Effector memory CD4-positive, alpha-beta T cell (primary cell): ENCODE measurements at regions not wholly inside any gene's neighbourhood (a gene's known extent, or its start where the extent isn't known, plus 50 kb on each side); places are given as distances from the start of the nearest gene placed in this dataset.

ENCODE experiments used
- DNase-seq, 3 donors: peaks; one replicate each; pipeline ENCODE4 v3.0.0-alpha.2; 2020
- H3K27ac ChIP-seq: 2 replicates; pipeline ENCODE4 v1.7.0; 2013; ENCODE audit warnings: mild to moderate bottlenecking, low read length, moderate library complexity; ENCODE audit not compliant: insufficient read depth, poor library complexity, severe bottlenecking
- H3K27me3 ChIP-seq: replicated peaks from 2 replicates; pipeline ENCODE4 v1.7.0; 2013; ENCODE audit warnings: mild to moderate bottlenecking, low read length; ENCODE audit not compliant: insufficient read depth, control insufficient read depth, poor library complexity, severe bottlenecking
- H3K36me3 ChIP-seq: 2 replicates; pipeline ENCODE4 v1.7.0; 2013; ENCODE audit warnings: mild to moderate bottlenecking, low read length, moderate library complexity; ENCODE audit not compliant: control insufficient read depth, insufficient read depth
- H3K4me1 ChIP-seq: 2 replicates; pipeline ENCODE4 v1.7.0; 2013; ENCODE audit warnings: low read length, mild to moderate bottlenecking; ENCODE audit not compliant: control insufficient read depth, insufficient read depth, poor library complexity, severe bottlenecking
- H3K4me3 ChIP-seq: 2 replicates; pipeline ENCODE4 v1.7.0; 2013; ENCODE audit warnings: low read length, low read depth, mild to moderate bottlenecking; ENCODE audit not compliant: insufficient read depth, poor library complexity, severe bottlenecking
- H3K9me3 ChIP-seq: 2 replicates; pipeline ENCODE4 v1.7.0; 2013; ENCODE audit warnings: mild to moderate bottlenecking, low read length, moderate library complexity; ENCODE audit not compliant: control insufficient read depth

DNA sequence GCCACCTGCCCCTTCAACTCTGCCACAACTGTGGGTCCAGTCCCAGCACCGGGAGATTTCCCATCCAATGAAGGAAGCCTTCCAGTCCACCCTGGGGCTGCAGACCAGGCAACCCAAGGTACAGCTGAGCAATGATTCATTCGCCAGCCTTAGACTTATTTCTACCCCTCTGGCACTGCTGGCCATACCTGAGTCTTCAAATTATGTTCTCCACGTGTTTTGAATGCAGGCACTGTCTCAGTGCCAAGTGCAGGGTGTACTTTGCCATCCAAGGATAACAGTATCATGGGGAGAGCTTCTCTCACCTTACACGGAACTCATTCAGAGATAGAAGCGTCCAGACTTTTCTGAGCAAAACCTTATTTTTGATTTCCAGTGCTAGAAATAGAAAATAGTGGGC is 175.6 kb downstream of the ZFP64 start:
- no peaks in the 10 kb centered on the region for H3K27me3 ChIP-seq
- no peak overlapping the region for H3K4me3 ChIP-seq
- no peaks in the 10 kb centered on the region for H3K9me3 ChIP-seq
- H3K27ac ChIP-seq: no peak overlapping the region
- DNase-seq: no peak
- no peaks in the 10 kb centered on the region for H3K4me1 ChIP-seq
- H3K36me3 ChIP-seq: no peaks in the 10 kb centered on the region

DNA sequence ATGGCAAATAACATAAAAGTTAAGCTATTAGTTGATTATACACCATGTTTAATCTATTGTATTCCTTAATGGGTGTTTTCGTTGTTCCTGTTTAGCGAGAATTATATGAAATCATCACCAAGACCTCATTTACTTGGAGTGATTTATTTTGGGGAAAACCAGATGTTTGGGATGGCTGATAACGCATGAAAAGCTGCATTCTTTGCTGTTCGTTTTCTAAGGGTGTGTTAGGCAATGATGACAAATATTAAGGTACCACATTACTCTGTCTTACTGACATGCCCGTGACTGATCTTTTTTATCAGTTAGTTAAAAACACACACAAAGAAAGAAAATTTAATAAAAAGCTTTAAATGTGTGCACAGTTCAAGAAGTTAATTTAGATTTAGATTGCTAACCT is 176.4 kb downstream of the ZFP64 start:
- Histone ChIP-seq H3K36me3 (no peaks in the 10 kb centered on the region), H3K27ac (no peak overlapping the region), H3K4me3 (no peak overlapping the region), H3K9me3 (no peaks in the 10 kb centered on the region), H3K27me3 (no peaks in the 10 kb centered on the region), H3K4me1 (no peaks in the 10 kb centered on the region)
- no peak for DNase-seq

DNA sequence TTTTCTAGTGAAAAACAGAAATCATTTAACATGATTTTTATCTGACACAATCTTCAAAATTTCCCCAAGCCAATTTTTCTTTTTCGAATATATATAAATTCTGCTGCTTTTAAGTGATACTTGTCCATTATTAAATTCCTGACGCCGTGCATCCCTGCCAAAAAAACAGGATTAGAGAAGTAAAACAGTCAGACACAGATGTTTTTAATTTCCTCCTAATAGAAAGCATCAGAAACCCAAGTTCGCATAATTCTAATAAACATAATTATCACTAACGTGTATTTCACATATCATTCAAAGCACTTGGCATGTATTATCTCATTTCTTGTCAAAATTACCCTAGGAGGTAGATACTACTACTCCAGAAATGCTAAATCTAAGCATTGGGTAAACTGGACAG is 179.5 kb downstream of the ZFP64 start:
- no peaks in the 10 kb centered on the region for H3K4me1 ChIP-seq
- H3K27me3 ChIP-seq: no peaks in the 10 kb centered on the region

DNA sequence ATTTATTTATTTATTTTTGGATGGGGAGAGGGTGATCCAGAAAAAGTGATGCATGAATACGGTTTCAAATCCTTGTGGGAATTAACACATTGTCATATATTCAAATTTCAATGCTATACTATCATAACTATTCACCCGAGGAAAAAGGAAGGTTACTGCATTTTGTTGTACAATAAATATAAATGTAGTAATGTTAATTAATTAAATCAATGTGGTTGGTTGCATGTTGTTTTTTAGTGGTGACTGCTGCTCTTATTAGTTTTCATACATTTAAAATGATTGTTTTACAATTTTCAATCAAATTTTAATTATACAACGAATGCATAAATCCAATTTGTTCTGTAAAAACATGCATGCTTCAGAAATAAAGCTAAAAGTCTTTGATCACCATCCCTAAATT is 180.5 kb downstream of the ZFP64 start:
- Histone ChIP-seq H3K27me3 (no peaks in the 10 kb centered on the region), H3K4me1 (no peaks in the 10 kb centered on the region), H3K9me3 (no peaks in the 10 kb centered on the region), H3K27ac (no peak overlapping the region), H3K4me3 (no peak overlapping the region), H3K36me3 (no peaks in the 10 kb centered on the region)
- no peak for DNase-seq

More for the DNA sequence above, 179.5 kb downstream of the ZFP64 start:
- no peaks in the 10 kb centered on the region for H3K9me3 ChIP-seq
- H3K36me3 ChIP-seq: no peaks in the 10 kb centered on the region
- H3K27ac ChIP-seq: no peak overlapping the region
- DNase-seq: no peak
- H3K4me3 ChIP-seq: no peak overlapping the region

DNA sequence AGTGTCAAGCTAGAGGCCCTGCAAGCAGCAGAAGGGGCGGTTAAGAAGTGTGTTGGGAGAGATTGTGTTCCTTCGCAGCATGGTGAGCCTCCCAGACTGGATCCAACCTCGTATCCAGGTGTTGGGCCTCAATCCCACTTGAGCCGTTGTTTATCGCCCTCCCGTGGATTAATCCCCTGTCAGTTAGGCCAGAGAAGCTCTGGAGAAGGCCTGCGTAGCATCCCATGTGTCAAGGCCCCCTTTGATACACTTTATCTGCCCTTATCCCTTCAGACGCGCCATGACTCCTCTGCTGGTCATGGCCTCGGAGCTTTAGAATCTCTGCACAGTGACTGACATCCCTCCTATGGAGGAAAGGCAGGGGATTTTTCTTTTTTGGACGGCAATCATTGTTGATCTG is 181.0 kb downstream of the ZFP64 start:
- Histone ChIP-seq H3K36me3 (no peaks in the 10 kb centered on the region), H3K9me3 (no peaks in the 10 kb centered on the region), H3K27ac (no peak overlapping the region), H3K4me1 (no peaks in the 10 kb centered on the region), H3K27me3 (no peaks in the 10 kb centered on the region), H3K4me3 (no peak overlapping the region)
- no peak for DNase-seq

DNA sequence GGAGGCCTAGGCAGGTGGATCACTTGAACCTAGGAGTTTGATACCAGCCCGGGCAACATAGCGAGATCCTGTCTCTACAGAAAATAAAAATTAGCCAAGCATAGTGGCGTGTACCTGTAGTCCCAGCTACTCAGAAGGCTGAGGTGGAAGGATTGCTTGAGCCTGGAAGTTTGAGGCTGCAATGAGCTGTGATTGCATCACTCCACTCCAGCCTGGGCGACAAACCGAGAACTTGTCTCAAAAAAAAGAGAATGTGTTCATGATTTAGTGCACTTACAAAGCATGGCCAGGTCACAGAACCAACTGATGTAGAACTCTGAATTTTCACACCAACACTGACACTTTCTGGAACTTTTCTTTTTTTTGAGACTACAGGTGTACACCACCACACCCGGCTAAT is 182.7 kb downstream of the ZFP64 start:
- Histone ChIP-seq H3K4me3 (no peak overlapping the region), H3K27ac (no peak overlapping the region), H3K4me1 (no peaks in the 10 kb centered on the region), H3K27me3 (no peaks in the 10 kb centered on the region), H3K36me3 (no peaks in the 10 kb centered on the region), H3K9me3 (no peaks in the 10 kb centered on the region)
- no peak for DNase-seq

DNA sequence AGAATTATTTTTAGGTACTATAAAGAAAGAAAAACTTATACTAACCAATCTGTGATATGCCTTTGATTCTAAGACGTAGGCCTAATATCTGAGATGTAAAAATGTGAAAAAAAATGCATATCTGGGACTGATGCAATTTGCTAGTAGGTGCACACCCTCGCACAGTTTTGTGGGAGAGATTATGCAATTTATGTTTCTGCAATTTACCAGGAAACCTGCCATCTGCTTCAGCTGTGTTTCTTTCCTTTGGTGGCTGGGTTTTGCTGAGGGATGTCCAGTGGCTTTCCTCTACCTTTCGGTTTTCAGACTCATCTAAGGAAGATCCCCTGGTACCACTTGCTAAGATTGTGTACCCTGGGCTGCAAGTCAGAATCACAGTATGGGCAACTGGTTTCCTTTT is 186.9 kb downstream of the ZFP64 start:
- Histone ChIP-seq H3K4me3 (no peak overlapping the region), H3K36me3 (no peaks in the 10 kb centered on the region), H3K4me1 (no peaks in the 10 kb centered on the region), H3K9me3 (no peaks in the 10 kb centered on the region), H3K27me3 (no peaks in the 10 kb centered on the region), H3K27ac (no peak overlapping the region)
- DNase-seq: no peak

DNA sequence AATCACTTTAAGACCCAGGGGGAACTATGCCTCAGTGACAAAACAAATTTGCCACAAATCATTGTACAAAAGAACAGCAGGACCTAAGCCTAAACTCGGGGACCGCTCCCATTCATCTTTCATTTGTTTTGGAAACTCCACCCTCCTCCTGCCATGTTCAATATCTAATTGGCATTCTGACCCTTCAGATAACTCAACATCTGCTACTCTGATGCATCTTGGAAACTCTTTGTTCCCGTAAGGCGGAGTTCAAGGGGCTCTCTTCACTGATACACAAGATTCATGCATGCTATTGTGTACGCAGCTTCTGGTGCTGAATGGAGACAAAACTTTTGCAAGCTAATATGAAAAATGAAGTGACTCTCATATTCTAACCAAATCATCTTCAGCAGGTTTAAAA is 187.6 kb downstream of the ZFP64 start:
- H3K4me1 ChIP-seq: no peaks in the 10 kb centered on the region
- H3K27ac ChIP-seq: no peak overlapping the region
- no peak overlapping the region for H3K4me3 ChIP-seq
- no peaks in the 10 kb centered on the region for H3K9me3 ChIP-seq
- DNase-seq: no peak
- no peaks in the 10 kb centered on the region for H3K36me3 ChIP-seq
- H3K27me3 ChIP-seq: no peaks in the 10 kb centered on the region

DNA sequence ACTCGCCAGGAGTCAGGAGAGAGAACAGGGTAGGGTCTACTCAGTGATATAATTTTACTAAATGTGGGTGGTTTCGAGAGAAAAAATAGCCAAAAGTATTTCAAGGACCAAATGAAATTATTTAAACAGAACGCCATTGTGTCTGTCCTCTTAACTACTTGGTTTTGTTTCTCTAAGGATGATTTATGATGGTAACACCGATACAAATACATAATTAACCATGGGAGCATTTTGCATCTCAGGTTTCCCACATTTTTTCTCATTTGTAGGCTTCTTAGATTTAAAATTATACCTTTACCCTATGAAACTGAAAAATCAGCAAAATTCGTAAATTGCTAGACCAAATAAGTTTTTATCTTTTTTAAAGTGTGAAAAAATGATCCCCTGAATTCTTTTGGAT is 188.2 kb downstream of the ZFP64 start:
- Histone ChIP-seq H3K27me3 (no peaks in the 10 kb centered on the region), H3K27ac (no peak overlapping the region), H3K4me3 (no peak overlapping the region), H3K36me3 (no peaks in the 10 kb centered on the region), H3K4me1 (no peaks in the 10 kb centered on the region), H3K9me3 (no peaks in the 10 kb centered on the region)
- DNase-seq: no peak

DNA sequence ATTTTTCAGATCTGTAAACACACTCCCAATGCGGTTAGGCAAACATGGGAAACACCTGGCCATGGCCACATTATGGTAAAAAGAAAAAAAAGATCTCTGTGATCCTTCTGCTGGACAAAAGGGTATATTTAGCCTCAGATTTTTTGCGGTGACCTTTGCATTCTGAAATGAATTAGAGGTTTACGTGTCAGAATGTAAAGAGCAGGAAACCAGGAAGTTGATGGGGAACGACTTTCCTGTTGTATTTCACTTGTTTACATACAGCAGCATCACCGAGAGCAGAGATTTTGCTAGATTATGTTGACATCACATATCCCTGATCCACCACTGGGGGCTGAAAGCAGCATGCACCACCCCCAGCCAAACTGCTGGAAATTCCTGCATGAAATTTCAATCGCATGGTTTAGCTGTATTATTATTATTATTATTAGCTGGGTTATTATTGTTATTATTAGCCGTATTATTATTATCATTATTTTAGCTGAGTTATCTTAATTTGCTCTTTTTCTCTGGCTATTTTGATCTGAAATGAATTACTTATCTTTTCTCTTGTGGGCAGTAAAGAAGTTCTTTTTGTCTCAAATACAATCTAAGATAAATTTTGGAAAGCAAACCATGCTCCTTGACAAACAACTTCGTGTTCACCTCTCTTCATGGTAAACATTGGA is 189.4 kb downstream of the ZFP64 start:
- H3K27me3 ChIP-seq: no peaks in the 10 kb centered on the region
- no peaks in the 10 kb centered on the region for H3K36me3 ChIP-seq
- H3K9me3 ChIP-seq: no peaks in the 10 kb centered on the region
- no peaks in the 10 kb centered on the region for H3K4me1 ChIP-seq
- no peak overlapping the region for H3K27ac ChIP-seq
- H3K4me3 ChIP-seq: no peak overlapping the region
- DNase-seq: no peak
